Right lobe of liver (tissue), 4 donors: ENCODE measurements at regions not wholly inside any gene's neighbourhood (a gene's known extent, or its start where the extent isn't known, plus 50 kb on each side); places are given as distances from the start of the nearest gene placed in this dataset.

ENCODE experiments used
- CTCF ChIP-seq, 4 donors: fragments of 200-600 bp in 3 of 4; fragments of 450-650 bp in 1 of 4; IDR thresholded peaks; one replicate each; pipeline versions ENCODE4 v1.5.1 to v1.8.0; 2016 to 2022; ENCODE audit warnings: antibody characterized with exemption in 4 of 4, mild to moderate bottlenecking in 2 of 4
- POLR2A ChIP-seq: fragments of 450-650 bp; IDR thresholded peaks from one replicate; pipeline ENCODE4 v1.6.1; 2017; ENCODE audit warnings: antibody characterized with exemption, mild to moderate bottlenecking
- donor health status: DM: no; HTN: no; CAD: no.
- donor health status: DM: no; HTN: no; CAD: no.
- donor health status: DM: no; HTN: yes; CAD: no.

GRCh38 chr4:4687100-4687499, 145.3 kb upstream of the STX18 start:
- TF ChIP-seq CTCF (IDR thresholded peaks at IDR 0.05) (no peak), POLR2A (no peak)
